HG02981 (cell line): ENCODE measurements at regions not wholly inside any gene's neighbourhood (a gene's known extent, or its start where the extent isn't known, plus 50 kb on each side); places are given as distances from the start of the nearest gene placed in this dataset.
A peak's percentile ranks its signal among the peaks of the same experiment; 100 is the strongest.

Source experiments
- ATAC-seq: cut with Tn5 transposase; IDR thresholded peaks from one replicate; pipeline ENCODE4 v1.9.1; 2021; ENCODE audit warnings: mild to moderate bottlenecking, moderate library complexity; ENCODE audit not compliant: unreplicated experiment

- peak; percentile 91 for ATAC-seq
Observed at GRCh38 chr2:162890690-162891311, 52.2 kb upstream of the KCNH7 start.

GRCh38 chr2:162888652-162889051, 50.1 kb upstream of the KCNH7 start:
- ATAC-seq: no peak
